Kidney (tissue), 13 donors: ENCODE measurements at regions not wholly inside any gene's neighbourhood (a gene's known extent, or its start where the extent isn't known, plus 50 kb on each side); places are given as distances from the start of the nearest gene placed in this dataset.

Experiments used
- DNase-seq, 5 donors: peaks; one replicate each; pipeline ENCODE4 v3.0.0-alpha.2; 2013 to 2020
- FAIRE-seq: peaks from 2 replicates; lab custom pipeline; 2012; peaks lifted over from hg19 to GRCh38; lab: Jason Lieb, UNC
- H3K27ac ChIP-seq, 2 donors: one replicate each; pipeline ENCODE4 v1.7.0; 2013; ENCODE audit warnings: low read depth in 2 of 2, low read length in 2 of 2, inconsistent platforms in 1 of 2
- H3K27me3 ChIP-seq: one replicate; pipeline ENCODE4 v1.7.1; 2013; ENCODE audit warnings: low read length, inconsistent platforms; ENCODE audit not compliant: control insufficient read depth, insufficient read depth
- H3K36me3 ChIP-seq, 3 donors: one replicate each; pipeline versions ENCODE4 v1.7.0 to v1.7.1; 2013; ENCODE audit warnings: low read length in 3 of 3, control low read depth in 1 of 3, inconsistent platforms in 1 of 3; ENCODE audit not compliant: insufficient read depth in 3 of 3, control insufficient read depth in 2 of 3
- H3K4me1 ChIP-seq, 3 donors: one replicate each; pipeline versions ENCODE4 v1.7.0 to v1.7.1; 2013; ENCODE audit warnings: low read length in 3 of 3, inconsistent platforms in 1 of 3, low read depth in 1 of 3; ENCODE audit not compliant: control insufficient read depth in 2 of 3, insufficient read depth in 2 of 3
- H3K4me3 ChIP-seq, 3 donors: one replicate each; pipeline versions ENCODE4 v1.7.0 to v1.8.1; 2013; ENCODE audit warnings: low read length in 3 of 3, control low read depth in 1 of 3, inconsistent platforms in 1 of 3
- H3K9ac ChIP-seq, 3 donors: one replicate each; pipeline versions ENCODE4 v1.7.0 to v1.7.1; 2013; ENCODE audit warnings: low read length in 3 of 3, control low read depth in 1 of 3, inconsistent platforms in 1 of 3
- H3K9me3 ChIP-seq, 3 donors: one replicate each; pipeline versions ENCODE4 v1.7.0 to v1.7.1; 2013; ENCODE audit warnings: low read length in 3 of 3, control low read depth in 1 of 3, inconsistent platforms in 1 of 3; ENCODE audit not compliant: control insufficient read depth in 2 of 3, insufficient read depth in 1 of 3
- intact Hi-C: fragments of 100-400 bp; cut with DNase I; formaldehyde crosslinking; loops from one replicate; pipeline ENCODE4 v1.11.1; 2022
- TF ChIP-seq, protein P1 (sequence below): IDR thresholded peaks from 3 replicates; pipeline ENCODE4 v1.5.1; 2012; ENCODE audit warnings: mild to moderate bottlenecking, moderate library complexity, borderline replicate concordance; ENCODE audit not compliant: insufficient read depth; ENCODE audit errors: extremely low read depth
- donor health status: control.
- donor health status: control.
- donor health status: control.
- donor health status: control.
- donor health status: control.
- donor health status: DM: yes; HTN: yes; CAD: no.
- donor health status: Normal renal cell carcinoma (clear cell type).

DNA sequence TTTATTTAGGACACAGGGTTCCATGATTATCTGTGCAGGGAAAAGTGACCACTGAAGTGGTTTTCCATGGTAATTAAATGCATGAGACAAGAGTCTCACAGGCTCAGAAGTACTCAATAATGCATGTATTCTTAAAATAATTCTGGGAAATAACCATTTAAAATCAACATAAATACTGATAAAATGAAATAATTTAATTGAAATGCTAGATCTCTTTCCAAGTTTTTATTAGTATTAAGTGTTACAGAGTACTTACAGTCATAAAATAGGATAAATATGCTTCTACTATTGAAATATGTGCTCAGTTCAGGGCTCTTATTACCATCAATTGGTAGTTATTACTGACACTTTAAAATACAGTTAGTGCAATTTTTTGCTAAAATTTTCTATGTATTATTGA is 916.0 kb upstream of the GJE1 start:
- no peaks in the 10 kb centered on the region for H3K27me3 ChIP-seq
- intact Hi-C loops: no loop called here
- TF ChIP-seq, protein P1, sequence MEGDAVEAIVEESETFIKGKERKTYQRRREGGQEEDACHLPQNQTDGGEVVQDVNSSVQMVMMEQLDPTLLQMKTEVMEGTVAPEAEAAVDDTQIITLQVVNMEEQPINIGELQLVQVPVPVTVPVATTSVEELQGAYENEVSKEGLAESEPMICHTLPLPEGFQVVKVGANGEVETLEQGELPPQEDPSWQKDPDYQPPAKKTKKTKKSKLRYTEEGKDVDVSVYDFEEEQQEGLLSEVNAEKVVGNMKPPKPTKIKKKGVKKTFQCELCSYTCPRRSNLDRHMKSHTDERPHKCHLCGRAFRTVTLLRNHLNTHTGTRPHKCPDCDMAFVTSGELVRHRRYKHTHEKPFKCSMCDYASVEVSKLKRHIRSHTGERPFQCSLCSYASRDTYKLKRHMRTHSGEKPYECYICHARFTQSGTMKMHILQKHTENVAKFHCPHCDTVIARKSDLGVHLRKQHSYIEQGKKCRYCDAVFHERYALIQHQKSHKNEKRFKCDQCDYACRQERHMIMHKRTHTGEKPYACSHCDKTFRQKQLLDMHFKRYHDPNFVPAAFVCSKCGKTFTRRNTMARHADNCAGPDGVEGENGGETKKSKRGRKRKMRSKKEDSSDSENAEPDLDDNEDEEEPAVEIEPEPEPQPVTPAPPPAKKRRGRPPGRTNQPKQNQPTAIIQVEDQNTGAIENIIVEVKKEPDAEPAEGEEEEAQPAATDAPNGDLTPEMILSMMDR: no peak
- DNase-seq (no peak), FAIRE-seq (no peak)
- H3K4me1 ChIP-seq: no peaks in the 10 kb centered on the region
- no peak overlapping the region for H3K4me3 ChIP-seq
- H3K36me3 ChIP-seq: no peaks in the 10 kb centered on the region
- H3K9ac ChIP-seq: no peak overlapping the region
- H3K9me3 ChIP-seq: no peaks in the 10 kb centered on the region
- no peak overlapping the region for H3K27ac ChIP-seq

DNA sequence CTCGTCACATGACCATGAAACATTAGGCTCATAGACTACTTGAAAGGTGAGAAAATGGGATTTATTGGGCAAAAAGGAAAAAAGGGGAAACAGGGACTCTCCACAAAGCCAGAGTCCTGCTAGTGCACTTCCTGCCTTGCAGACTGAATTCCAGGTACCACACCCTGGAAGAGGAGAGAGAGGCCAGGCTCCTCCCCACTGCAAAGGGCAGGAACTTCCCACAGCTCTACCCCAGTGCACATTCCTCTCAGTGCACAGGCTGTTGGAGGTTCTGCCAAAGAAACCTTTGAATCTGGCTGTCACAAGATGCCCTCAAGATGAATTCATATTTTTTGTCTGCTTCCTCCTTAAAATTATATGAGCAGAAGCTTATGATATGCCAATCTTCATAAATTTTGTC is 920.4 kb upstream of the GJE1 start:
- intact Hi-C loops: no loop called here
- no peak overlapping the region for H3K27ac ChIP-seq
- no peak overlapping the region for H3K9ac ChIP-seq
- H3K36me3 ChIP-seq: no peaks in the 10 kb centered on the region
- no peak overlapping the region for H3K4me3 ChIP-seq
- DNase-seq (no peak), FAIRE-seq (no peak)
- H3K9me3 ChIP-seq: no peaks in the 10 kb centered on the region
- no peaks in the 10 kb centered on the region for H3K27me3 ChIP-seq
- no peaks in the 10 kb centered on the region for H3K4me1 ChIP-seq
- TF ChIP-seq, protein P1: no peak

DNA sequence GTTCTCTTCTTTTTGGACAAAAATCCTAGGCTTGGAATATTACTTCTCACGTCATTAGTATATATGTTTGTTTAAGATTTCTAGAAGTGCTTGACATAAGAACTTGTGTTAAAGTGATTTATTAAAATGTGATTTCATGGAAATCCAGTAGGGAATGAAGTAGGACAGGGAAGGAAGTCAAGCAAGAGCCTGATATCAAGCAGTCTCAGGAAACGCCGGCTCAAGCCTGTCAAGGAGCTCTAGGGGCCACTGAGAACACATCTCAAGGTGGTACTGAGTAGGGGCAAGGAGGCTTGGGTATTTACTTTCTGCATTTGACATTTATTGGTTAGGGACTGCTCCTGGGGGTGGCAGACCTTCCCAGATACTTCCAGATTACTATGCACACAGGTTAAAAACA is 920.9 kb upstream of the GJE1 start:
- no peak for FAIRE-seq

More for the DNA sequence above, 920.9 kb upstream of the GJE1 start:
- TF ChIP-seq, protein P1: no peak
- no peaks in the 10 kb centered on the region for H3K4me1 ChIP-seq
- intact Hi-C loops: no loop called here
- no peaks in the 10 kb centered on the region for H3K27me3 ChIP-seq
- H3K4me3 ChIP-seq: no peak overlapping the region
- no peaks in the 10 kb centered on the region for H3K9me3 ChIP-seq
- no peak overlapping the region for H3K9ac ChIP-seq
- no peak for DNase-seq
- no peak overlapping the region for H3K27ac ChIP-seq
- H3K36me3 ChIP-seq: no peaks in the 10 kb centered on the region
